HCT116 (cell line): ENCODE measurements at regions not wholly inside any gene's neighbourhood (a gene's known extent, or its start where the extent isn't known, plus 50 kb on each side); places are given as distances from the start of the nearest gene placed in this dataset.

ENCODE experiments used
- ATF3 ChIP-seq: IDR thresholded peaks from 2 replicates; pipeline ENCODE4 v1.6.1; 2012
- CTCF ChIP-seq, 3 experiments: fragments of 200-600 bp in 1 of 3; sonication (generic) in 1 of 3; IDR thresholded peaks in 2 of 3; conservative IDR thresholded peaks in 1 of 3; 2 replicates each; pipeline ENCODE4 v1.5.1; 2012 to 2017; ENCODE audit warnings: low read depth in 2 of 3, low read length in 2 of 3, antibody characterized with exemption in 1 of 3, borderline replicate concordance in 1 of 3, control low read depth in 1 of 3, mild to moderate bottlenecking in 1 of 3, mixed read lengths in 1 of 3, mixed run types in 1 of 3, moderate library complexity in 1 of 3; ENCODE audit not compliant: insufficient read depth in 1 of 3
- EGR1 ChIP-seq: IDR thresholded peaks from 2 replicates; pipeline ENCODE4 v1.6.1; 2012; ENCODE audit warnings: low read depth
- EZH2 ChIP-seq: fragments of 200-600 bp; sonication (generic); IDR thresholded peaks from 2 replicates; pipeline ENCODE4 v1.6.1; 2017; ENCODE audit warnings: antibody characterized with exemption, mixed run types
- MAX ChIP-seq: IDR thresholded peaks from 2 replicates; pipeline ENCODE4 v1.6.1; 2012
- POLR2A ChIP-seq: IDR thresholded peaks from 2 replicates; pipeline ENCODE4 v1.7.0; 2011; ENCODE audit warnings: borderline replicate concordance; ENCODE audit not compliant: insufficient read depth, insufficient read length; ENCODE audit errors: extremely low read depth
- POLR2AphosphoS5 ChIP-seq: IDR thresholded peaks from 2 replicates; pipeline ENCODE4 v1.6.1; 2011; ENCODE audit warnings: mild to moderate bottlenecking, low read depth, low read length, moderate library complexity
- RAD21 ChIP-seq: IDR thresholded peaks from 2 replicates; pipeline ENCODE4 v1.6.1; 2012; ENCODE audit warnings: low read depth, mild to moderate bottlenecking
- REST ChIP-seq: IDR thresholded peaks from 2 replicates; pipeline ENCODE4 v1.6.1; 2012; ENCODE audit warnings: low read depth
- YY1 ChIP-seq: IDR thresholded peaks from 2 replicates; pipeline ENCODE4 v1.6.1; 2011; ENCODE audit warnings: low read length, low read depth, moderate library complexity, mild to moderate bottlenecking; ENCODE audit not compliant: insufficient replicate concordance; ENCODE audit errors: extremely low read depth
- ZNF274 ChIP-seq: fragments of 200-500 bp; sonication (Bioruptor generic); IDR thresholded peaks from 2 replicates; pipeline ENCODE4 v1.6.1; 2014; ENCODE audit warnings: mild to moderate bottlenecking, low read depth, low read length, inconsistent platforms

GRCh38 chr20:39547546-39548408 lies 585.6 kb downstream of the DHX35 start:
- TF ChIP-seq POLR2A (no peak), CTCF (IDR thresholded peaks at IDR 0.05 in 2 of 3, conservative IDR thresholded peaks at IDR 0.05 in 1 of 3; ENCODE audit: borderline replicate concordance in 1 of 3, insufficient read depth in 1 of 3, low read depth in 2 of 3, low read length in 2 of 3) (no peak), REST (no peak), RAD21 (no peak), EGR1 (no peak), POLR2AphosphoS5 (no peak), EZH2 (no peak), MAX (no peak), ATF3 (no peak), ZNF274 (no peak), YY1 (no peak)
